HEK293 (cell line): ENCODE measurements at regions not wholly inside any gene's neighbourhood (a gene's known extent, or its start where the extent isn't known, plus 50 kb on each side); places are given as distances from the start of the nearest gene placed in this dataset.

Experiments
- CTCF ChIP-seq: fragments of 450-650 bp; formaldehyde crosslinking; IDR thresholded peaks from 2 replicates; pipeline ENCODE4 v1.5.1; 2016; ENCODE audit warnings: missing biosample characterization, missing genetic modification characterization
- HOXA7 ChIP-seq: sonication (generic); formaldehyde crosslinking; IDR thresholded peaks from 2 replicates; pipeline ENCODE4 v1.8.1; 2022; ENCODE audit warnings: missing genetic modification reagents, borderline replicate concordance
- HOXC10 ChIP-seq: sonication (generic); formaldehyde crosslinking; IDR thresholded peaks from 2 replicates; pipeline ENCODE4 v1.8.1; 2023; ENCODE audit warnings: mild to moderate bottlenecking, missing genetic modification reagents
- SCRT2 ChIP-seq: fragments of 450-650 bp; formaldehyde crosslinking; IDR thresholded peaks from 2 replicates; pipeline ENCODE4 v1.5.1; 2016; ENCODE audit warnings: missing biosample characterization, missing genetic modification characterization
- ZBTB8A ChIP-seq: fragments of 450-650 bp; formaldehyde crosslinking; IDR thresholded peaks from 2 replicates; pipeline ENCODE4 v1.5.1; 2016; ENCODE audit warnings: missing biosample characterization, missing genetic modification characterization
- ZNF211 ChIP-seq: fragments of 450-650 bp; formaldehyde crosslinking; IDR thresholded peaks from 2 replicates; pipeline ENCODE4 v1.5.1; 2016; ENCODE audit warnings: low read depth, missing biosample characterization, missing genetic modification characterization
- ZNF248 ChIP-seq: fragments of 450-650 bp; formaldehyde crosslinking; IDR thresholded peaks from 2 replicates; pipeline ENCODE4 v1.5.1; 2017; ENCODE audit warnings: missing biosample characterization, missing genetic modification characterization
- TF ChIP-seq, protein P1 (sequence below): fragments of 450-650 bp; formaldehyde crosslinking; IDR thresholded peaks from 2 replicates; pipeline ENCODE4 v1.5.1; 2016; ENCODE audit warnings: missing biosample characterization, missing genetic modification characterization, low read depth

GRCh38 chrX:840556-840955 is 210.0 kb downstream of the SHOX start:
- TF ChIP-seq SCRT2 (no peak), CTCF (tag by site-specific recombination) (no peak), ZNF248 (tag by site-specific recombination) (no peak), ZBTB8A (tag by site-specific recombination) (no peak), HOXA7 (CRISPR knock-in tag) (no peak), ZNF211 (tag by site-specific recombination) (no peak), HOXC10 (CRISPR knock-in tag) (no peak)
- TF ChIP-seq, protein P1, sequence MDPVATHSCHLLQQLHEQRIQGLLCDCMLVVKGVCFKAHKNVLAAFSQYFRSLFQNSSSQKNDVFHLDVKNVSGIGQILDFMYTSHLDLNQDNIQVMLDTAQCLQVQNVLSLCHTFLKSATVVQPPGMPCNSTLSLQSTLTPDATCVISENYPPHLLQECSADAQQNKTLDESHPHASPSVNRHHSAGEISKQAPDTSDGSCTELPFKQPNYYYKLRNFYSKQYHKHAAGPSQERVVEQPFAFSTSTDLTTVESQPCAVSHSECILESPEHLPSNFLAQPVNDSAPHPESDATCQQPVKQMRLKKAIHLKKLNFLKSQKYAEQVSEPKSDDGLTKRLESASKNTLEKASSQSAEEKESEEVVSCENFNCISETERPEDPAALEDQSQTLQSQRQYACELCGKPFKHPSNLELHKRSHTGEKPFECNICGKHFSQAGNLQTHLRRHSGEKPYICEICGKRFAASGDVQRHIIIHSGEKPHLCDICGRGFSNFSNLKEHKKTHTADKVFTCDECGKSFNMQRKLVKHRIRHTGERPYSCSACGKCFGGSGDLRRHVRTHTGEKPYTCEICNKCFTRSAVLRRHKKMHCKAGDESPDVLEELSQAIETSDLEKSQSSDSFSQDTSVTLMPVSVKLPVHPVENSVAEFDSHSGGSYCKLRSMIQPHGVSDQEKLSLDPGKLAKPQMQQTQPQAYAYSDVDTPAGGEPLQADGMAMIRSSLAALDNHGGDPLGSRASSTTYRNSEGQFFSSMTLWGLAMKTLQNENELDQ (tag by site-specific recombination): no peak
